ENCODE measurements at regions not wholly inside any gene's neighbourhood (a gene's known extent, or its start where the extent isn't known, plus 50 kb on each side); places are given as distances from the start of the nearest gene placed in this dataset.

GRCh38 chr15:61420546-61420945 lies 191.4 kb upstream of the RORA start:
- Histone ChIP-seq H3K4me3 (no peak overlapping the region), H3K9me3 (no peaks in the 10 kb centered on the region), H3K4me1 (no peaks in the 10 kb centered on the region), H3K27me3 (no peaks in the 10 kb centered on the region), H3K27ac (no peak overlapping the region), H3K36me3 (ENCODE audit: low read depth, missing control alignments) (no peaks in the 10 kb centered on the region)
- no peak for TF ChIP-seq CTCF (IDR thresholded peaks at IDR 0.05)
- TF ChIP-seq POLR2A (IDR thresholded peaks at IDR 0.05): no peak
- DNase-seq: no peak
- intact Hi-C loops (cut with DNase I; ENCODE audit: low total_unique reads): no loop called here

- WGBS, 2 donors: 90 to 96% methylated on average over 2 of the region's 2 CpGs
- no peak for TF ChIP-seq POLR2A (IDR thresholded peaks at IDR 0.05)
- TF ChIP-seq CTCF (IDR thresholded peaks at IDR 0.05): no peak
- Histone ChIP-seq H3K27me3 (no peaks in the 10 kb centered on the region), H3K4me1 (no peaks in the 10 kb centered on the region), H3K4me3 (no peak overlapping the region), H3K27ac (no peak overlapping the region), H3K36me3 (ENCODE audit: low read depth, missing control alignments) (no peaks in the 10 kb centered on the region), H3K9me3 (no peaks in the 10 kb centered on the region)
- no peak for DNase-seq
- intact Hi-C loops (cut with DNase I; ENCODE audit: low total_unique reads): no loop called here
Observed at GRCh38 chr15:61415617-61416120, 186.6 kb upstream of the RORA start.

- TF ChIP-seq CTCF (IDR thresholded peaks at IDR 0.05): no peak
- TF ChIP-seq POLR2A (IDR thresholded peaks at IDR 0.05): no peak
- Histone ChIP-seq H3K27me3 (no peaks in the 10 kb centered on the region), H3K4me3 (no peak overlapping the region), H3K4me1 (no peaks in the 10 kb centered on the region), H3K27ac (no peak overlapping the region), H3K9me3 (no peaks in the 10 kb centered on the region), H3K36me3 (ENCODE audit: low read depth, missing control alignments) (no peaks in the 10 kb centered on the region)
- 46 to 49% methylated on average over 3 of the region's 3 CpGs for WGBS, 2 donors
- intact Hi-C loops (cut with DNase I; ENCODE audit: low total_unique reads): no loop called here
- DNase-seq: no peak
Observed at GRCh38 chr15:61411902-61412510, 182.9 kb upstream of the RORA start.

- TF ChIP-seq CTCF (IDR thresholded peaks at IDR 0.05): no peak
- TF ChIP-seq POLR2A (IDR thresholded peaks at IDR 0.05): no peak
- intact Hi-C loops (cut with DNase I; ENCODE audit: low total_unique reads): no loop called here
- WGBS, 2 donors: 92 to 93% methylated on average over 2 of the region's 2 CpGs
Observed at GRCh38 chr15:61410662-61411061, 181.6 kb upstream of the RORA start.

GRCh38 chr15:61404567-61404966 lies 175.5 kb upstream of the RORA start:
- WGBS, 2 donors: 83 to 91% methylated on average over 2 of the region's 2 CpGs
- no peak overlapping the region for H3K27ac ChIP-seq
- no peaks in the 10 kb centered on the region for H3K36me3 ChIP-seq (ENCODE audit: low read depth, missing control alignments)
- intact Hi-C loops (cut with DNase I; ENCODE audit: low total_unique reads): no loop called here
- TF ChIP-seq POLR2A (IDR thresholded peaks at IDR 0.05): no peak
- TF ChIP-seq CTCF (IDR thresholded peaks at IDR 0.05): no peak
- DNase-seq: no peak
- H3K4me3 ChIP-seq: no peak overlapping the region
- H3K4me1 ChIP-seq: no peaks in the 10 kb centered on the region
- H3K9me3 ChIP-seq: no peaks in the 10 kb centered on the region
- no peaks in the 10 kb centered on the region for H3K27me3 ChIP-seq

More at GRCh38 chr15:61410662-61411061, 181.6 kb upstream of the RORA start:
- Histone ChIP-seq H3K27ac (no peak overlapping the region), H3K36me3 (ENCODE audit: low read depth, missing control alignments) (no peaks in the 10 kb centered on the region), H3K4me1 (no peaks in the 10 kb centered on the region), H3K9me3 (no peaks in the 10 kb centered on the region), H3K4me3 (no peak overlapping the region), H3K27me3 (no peaks in the 10 kb centered on the region)
- no peak for DNase-seq
